DOHH2 (cell line): ENCODE measurements at regions not wholly inside any gene's neighbourhood (a gene's known extent, or its start where the extent isn't known, plus 50 kb on each side); places are given as distances from the start of the nearest gene placed in this dataset.

Experiments
- EZH2phosphoT487 ChIP-seq: fragments of 200-600 bp; sonication (generic); IDR thresholded peaks from 2 replicates; pipeline ENCODE4 v1.6.1; 2017; ENCODE audit warnings: borderline replicate concordance, mild to moderate bottlenecking, antibody characterized with exemption, low read length, moderate library complexity, mixed read lengths
- TF ChIP-seq, protein P1 (sequence below): fragments of 200-600 bp; sonication (generic); IDR thresholded peaks from one replicate; pipeline ENCODE4 v1.5.1; 2014; ENCODE audit warnings: antibody characterized with exemption, mild to moderate bottlenecking, low read depth, low read length; ENCODE audit not compliant: poor library complexity, severe bottlenecking

DNA sequence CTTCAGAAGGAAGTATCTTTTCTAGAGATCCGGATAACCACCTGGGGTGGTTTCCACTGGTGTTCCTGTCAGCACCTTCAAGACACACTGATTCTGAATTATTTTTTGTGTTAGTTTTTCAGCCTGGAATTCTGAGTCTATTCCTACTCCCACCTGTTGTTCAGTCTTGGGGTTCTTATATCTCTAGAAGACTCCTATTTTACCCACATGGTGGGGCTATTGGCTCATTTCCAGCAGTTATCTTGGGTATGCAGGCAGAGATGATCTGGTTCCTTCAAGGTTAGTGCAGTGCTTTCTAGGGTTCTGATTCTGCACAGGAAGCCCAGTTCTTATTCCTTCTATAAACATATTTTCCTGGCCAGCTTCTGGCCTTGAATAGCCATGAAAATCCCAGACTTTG lies 175.6 kb upstream of the PDE7B start:
- TF ChIP-seq, protein P1, sequence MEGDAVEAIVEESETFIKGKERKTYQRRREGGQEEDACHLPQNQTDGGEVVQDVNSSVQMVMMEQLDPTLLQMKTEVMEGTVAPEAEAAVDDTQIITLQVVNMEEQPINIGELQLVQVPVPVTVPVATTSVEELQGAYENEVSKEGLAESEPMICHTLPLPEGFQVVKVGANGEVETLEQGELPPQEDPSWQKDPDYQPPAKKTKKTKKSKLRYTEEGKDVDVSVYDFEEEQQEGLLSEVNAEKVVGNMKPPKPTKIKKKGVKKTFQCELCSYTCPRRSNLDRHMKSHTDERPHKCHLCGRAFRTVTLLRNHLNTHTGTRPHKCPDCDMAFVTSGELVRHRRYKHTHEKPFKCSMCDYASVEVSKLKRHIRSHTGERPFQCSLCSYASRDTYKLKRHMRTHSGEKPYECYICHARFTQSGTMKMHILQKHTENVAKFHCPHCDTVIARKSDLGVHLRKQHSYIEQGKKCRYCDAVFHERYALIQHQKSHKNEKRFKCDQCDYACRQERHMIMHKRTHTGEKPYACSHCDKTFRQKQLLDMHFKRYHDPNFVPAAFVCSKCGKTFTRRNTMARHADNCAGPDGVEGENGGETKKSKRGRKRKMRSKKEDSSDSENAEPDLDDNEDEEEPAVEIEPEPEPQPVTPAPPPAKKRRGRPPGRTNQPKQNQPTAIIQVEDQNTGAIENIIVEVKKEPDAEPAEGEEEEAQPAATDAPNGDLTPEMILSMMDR: peak; percentile 43
- no peak for TF ChIP-seq EZH2phosphoT487
